GM21381 (cell line): ENCODE measurements at regions not wholly inside any gene's neighbourhood (a gene's known extent, or its start where the extent isn't known, plus 50 kb on each side); places are given as distances from the start of the nearest gene placed in this dataset.
"Not testable (repeated sequence)": the region's sequence is repeated elsewhere in the genome, so short reads cannot be mapped to it uniquely, and the experiment has no call there.

ENCODE experiments used
- ATAC-seq: cut with Tn5 transposase; IDR thresholded peaks from one replicate; pipeline ENCODE4 v1.9.1; 2021; ENCODE audit warnings: mild to moderate bottlenecking, moderate library complexity; ENCODE audit not compliant: unreplicated experiment

- ATAC-seq: no peak
These were observed 50.7 kb upstream of the VPREB1 start for GRCh38 chr22:22193923-22194322.

- ATAC-seq: not testable (repeated sequence)
These were observed 51.1 kb upstream of the VPREB1 start for GRCh38 chr22:22193462-22193861.

GRCh38 chr22:22193006-22193405 is 51.6 kb upstream of the VPREB1 start:
- not testable (repeated sequence) for ATAC-seq

- ATAC-seq: not testable (repeated sequence)
These were observed 54.8 kb upstream of the VPREB1 start for GRCh38 chr22:22189796-22190195.

GRCh38 chr22:22187863-22188262 is 56.7 kb upstream of the VPREB1 start:
- not testable (repeated sequence) for ATAC-seq

- ATAC-seq: no peak
These were observed 57.3 kb upstream of the VPREB1 start for GRCh38 chr22:22187299-22187698.

- no peak for ATAC-seq
These were observed 58.6 kb upstream of the VPREB1 start for GRCh38 chr22:22185844-22186499.

GRCh38 chr22:22185217-22185616 is 59.4 kb upstream of the VPREB1 start:
- no peak for ATAC-seq

GRCh38 chr22:22184277-22184807 is 60.2 kb upstream of the VPREB1 start:
- ATAC-seq: no peak

GRCh38 chr22:22182990-22183264 is 61.7 kb upstream of the VPREB1 start:
- ATAC-seq: no peak

GRCh38 chr22:22182218-22182989 is 62.2 kb upstream of the VPREB1 start:
- no peak for ATAC-seq

- no peak for ATAC-seq
These were observed 63.2 kb upstream of the VPREB1 start for GRCh38 chr22:22181341-22181850.

- no peak for ATAC-seq
These were observed 63.8 kb upstream of the VPREB1 start for GRCh38 chr22:22180738-22181285.

GRCh38 chr22:22179858-22180257 is 64.7 kb upstream of the VPREB1 start:
- no peak for ATAC-seq

GRCh38 chr22:22178992-22179391 is 65.6 kb upstream of the VPREB1 start:
- ATAC-seq: no peak

GRCh38 chr22:22178355-22178965 is 66.1 kb upstream of the VPREB1 start:
- no peak for ATAC-seq

- no peak for ATAC-seq
These were observed 67.5 kb upstream of the VPREB1 start for GRCh38 chr22:22176929-22177616.

GRCh38 chr22:22172896-22173628 is 71.5 kb upstream of the VPREB1 start:
- ATAC-seq: not testable (repeated sequence)

- no peak for ATAC-seq
These were observed 73.0 kb upstream of the VPREB1 start for GRCh38 chr22:22171357-22172218.
